H9 (cell line): ENCODE measurements at regions not wholly inside any gene's neighbourhood (a gene's known extent, or its start where the extent isn't known, plus 50 kb on each side); places are given as distances from the start of the nearest gene placed in this dataset.

ENCODE experiments used
- DNase-seq: peaks from one replicate; pipeline ENCODE4 v3.0.0-alpha.2; 2017
- H2AFZ ChIP-seq: one replicate; pipeline ENCODE4 v1.6.1; 2013; ENCODE audit warnings: mild to moderate bottlenecking, low read length, control low read depth, moderate library complexity
- H2AK5ac ChIP-seq: 2 replicates; pipeline ENCODE4 v1.6.1; 2013; ENCODE audit warnings: low read length, control low read depth, mixed read lengths; ENCODE audit not compliant: insufficient read length
- H2BK120ac ChIP-seq: one replicate; pipeline ENCODE4 v1.6.1; 2013; ENCODE audit warnings: low read depth, mild to moderate bottlenecking, low read length, control low read depth, inconsistent platforms; ENCODE audit not compliant: poor library complexity, severe bottlenecking
- H2BK12ac ChIP-seq: 2 replicates; pipeline ENCODE4 v1.6.1; 2013; ENCODE audit warnings: low read length, control low read depth, mixed read lengths, low read depth; ENCODE audit not compliant: insufficient read length
- H2BK15ac ChIP-seq: 2 replicates; pipeline ENCODE4 v1.6.1; 2013; ENCODE audit warnings: low read depth, low read length, control low read depth
- H2BK20ac ChIP-seq: one replicate; pipeline ENCODE4 v1.6.1; 2013; ENCODE audit warnings: low read depth, mild to moderate bottlenecking, low read length, control low read depth, inconsistent platforms; ENCODE audit not compliant: poor library complexity, severe bottlenecking
- H2BK5ac ChIP-seq: 2 replicates; pipeline ENCODE4 v1.6.1; 2013; ENCODE audit warnings: low read length, control low read depth, mixed read lengths; ENCODE audit not compliant: insufficient read length
- H3K14ac ChIP-seq: 2 replicates; pipeline ENCODE4 v1.6.1; 2013; ENCODE audit warnings: low read length, control low read depth; ENCODE audit not compliant: insufficient read depth
- H3K18ac ChIP-seq: 2 replicates; pipeline ENCODE4 v1.6.1; 2013; ENCODE audit warnings: low read depth, mild to moderate bottlenecking, mixed read lengths, low read length, control low read depth; ENCODE audit not compliant: insufficient read length
- H3K23ac ChIP-seq: 2 replicates; pipeline ENCODE4 v1.6.1; 2013; ENCODE audit warnings: low read length, control low read depth, mixed read lengths, low read depth; ENCODE audit not compliant: insufficient read length
- H3K23me2 ChIP-seq: 2 replicates; pipeline ENCODE4 v1.6.1; 2013; ENCODE audit warnings: low read depth, mild to moderate bottlenecking, mixed read lengths, low read length, control low read depth; ENCODE audit not compliant: insufficient read length, poor library complexity, severe bottlenecking
- H3K27ac ChIP-seq: 2 replicates; pipeline ENCODE4 v1.5.1; 2013; ENCODE audit warnings: low read length, control low read depth, mixed read lengths, low read depth; ENCODE audit not compliant: insufficient read length
- H3K27me3 ChIP-seq: 2 replicates; pipeline ENCODE4 v1.6.1; 2013; ENCODE audit warnings: low read length, control low read depth, inconsistent platforms; ENCODE audit not compliant: insufficient read depth
- H3K4ac ChIP-seq: 2 replicates; pipeline ENCODE4 v1.6.1; 2013; ENCODE audit warnings: low read depth, mild to moderate bottlenecking, control low read depth, inconsistent platforms, low read length, moderate library complexity
- H3K4me1 ChIP-seq: 2 replicates; pipeline ENCODE4 v1.6.1; 2013; ENCODE audit warnings: low read length, control low read depth, inconsistent platforms; ENCODE audit not compliant: insufficient read depth
- H3K4me2 ChIP-seq: 2 replicates; pipeline ENCODE4 v1.6.1; 2013; ENCODE audit warnings: low read length, control low read depth, mixed read lengths; ENCODE audit not compliant: insufficient read length, insufficient read depth
- H3K56ac ChIP-seq: 2 replicates; pipeline ENCODE4 v1.6.1; 2013; ENCODE audit warnings: low read depth, mild to moderate bottlenecking, mixed read lengths, low read length, control low read depth; ENCODE audit not compliant: insufficient read length
- H3K79me1 ChIP-seq: 2 replicates; pipeline ENCODE4 v1.6.1; 2013; ENCODE audit warnings: low read depth, mild to moderate bottlenecking, moderate library complexity, low read length, control low read depth, inconsistent platforms; ENCODE audit not compliant: insufficient read depth, poor library complexity, severe bottlenecking
- H3K79me2 ChIP-seq: 2 replicates; pipeline ENCODE4 v1.6.1; 2013; ENCODE audit warnings: low read length, control low read depth, inconsistent platforms; ENCODE audit not compliant: insufficient read depth
- H3K9ac ChIP-seq: 2 replicates; pipeline ENCODE4 v1.6.1; 2013; ENCODE audit warnings: low read length, control low read depth, mixed read lengths; ENCODE audit not compliant: insufficient read length; ENCODE audit errors: extremely low read depth
- H3K9me3 ChIP-seq: one replicate; pipeline ENCODE4 v1.6.1; 2013; ENCODE audit warnings: low read depth, low read length, inconsistent platforms; ENCODE audit not compliant: control insufficient read depth
- H3T11ph ChIP-seq: one replicate; pipeline ENCODE4 v1.6.1; 2013; ENCODE audit warnings: mild to moderate bottlenecking, low read length, control low read depth, inconsistent platforms
- H4K20me1 ChIP-seq: one replicate; pipeline ENCODE4 v1.6.1; 2013; ENCODE audit not compliant: control insufficient read depth, insufficient read length, insufficient read depth
- H4K5ac ChIP-seq: 2 replicates; pipeline ENCODE4 v1.6.1; 2013; ENCODE audit warnings: low read depth, mild to moderate bottlenecking, mixed read lengths, low read length, control low read depth; ENCODE audit not compliant: insufficient read length
- H4K8ac ChIP-seq: replicated peaks from 2 replicates; pipeline ENCODE4 v1.6.1; 2013; ENCODE audit warnings: low read length, control low read depth, mixed read lengths, low read depth; ENCODE audit not compliant: insufficient read length
- H4K91ac ChIP-seq: 2 replicates; pipeline ENCODE4 v1.6.1; 2013; ENCODE audit warnings: low read depth, mild to moderate bottlenecking, moderate library complexity, mixed read lengths, low read length, control low read depth; ENCODE audit not compliant: insufficient read length
- H3K27ac Mint-ChIP-seq, 3 experiments: 2 replicates in 2 of 3; 3 replicates in 1 of 3; pipeline ENCODE4 v1.8.0; 2020 to 2021; ENCODE audit warnings: mixed read lengths in 3 of 3, mild to moderate bottlenecking in 1 of 3, moderate library complexity in 1 of 3
- H3K27me3 Mint-ChIP-seq: 2 replicates; pipeline ENCODE4 v1.8.0; 2021; ENCODE audit warnings: low read depth, mild to moderate bottlenecking, moderate library complexity, mixed read lengths
- H3K36me3 Mint-ChIP-seq, 3 experiments: 2 replicates in 2 of 3; 3 replicates in 1 of 3; pipeline ENCODE4 v1.8.0; 2020 to 2021; ENCODE audit warnings: low read depth in 3 of 3, mixed read lengths in 3 of 3; ENCODE audit not compliant: insufficient read depth in 1 of 3
- H3K4me1 Mint-ChIP-seq, 2 experiments: 2 replicates each; pipeline ENCODE4 v1.8.0; 2020; ENCODE audit warnings: mixed read lengths in 2 of 2
- H3K4me3 Mint-ChIP-seq, 2 experiments: 2 replicates in 1 of 2; 3 replicates in 1 of 2; pipeline ENCODE4 v1.8.0; 2020 to 2021; ENCODE audit warnings: mild to moderate bottlenecking in 2 of 2, mixed read lengths in 2 of 2, moderate library complexity in 1 of 2
- H3K9me3 Mint-ChIP-seq, 2 experiments: 2 replicates in 1 of 2; 3 replicates in 1 of 2; pipeline ENCODE4 v1.8.0; 2020; ENCODE audit warnings: mild to moderate bottlenecking in 2 of 2, mixed read lengths in 2 of 2, moderate library complexity in 1 of 2
- WGBS: extraction: QIAGEN DNeasy Blood & Tissue Kit; methylation state at CpG from one replicate; pipeline ENCODE4 v1.1.7; 2013; ENCODE audit warnings: missing lambda C conversion rate, low lambda C conversion rate, mixed read lengths; ENCODE audit not compliant: insufficient read length; ENCODE audit errors: extremely low coverage; 5-methylcytosine and 5-hydroxymethylcytosine counted together
- TF ChIP-seq, protein P1 (sequence below): fragments of 200-600 bp; sonication (generic); conservative IDR thresholded peaks from 3 replicates; pipeline ENCODE4 v1.8.0; 2021; ENCODE audit warnings: antibody characterized with exemption, mild to moderate bottlenecking

DNA sequence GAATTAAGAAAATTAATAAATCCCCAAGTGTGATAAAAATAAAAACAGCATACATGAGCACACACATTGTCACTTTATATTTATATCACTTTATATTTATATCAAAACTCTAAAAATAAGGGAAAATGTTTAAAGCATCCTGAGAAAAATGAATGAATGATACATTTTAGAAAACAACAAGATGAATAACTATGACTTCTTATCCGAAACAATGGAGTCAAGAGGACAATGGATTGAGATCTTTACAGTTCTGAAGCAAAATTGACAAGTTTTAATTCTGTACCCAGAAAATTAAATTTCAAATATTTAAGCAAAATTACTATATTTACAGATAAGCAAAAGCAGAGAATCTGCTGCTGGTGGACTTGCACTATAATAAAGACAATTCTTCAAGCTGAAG is 512.6 kb downstream of the MRPL39 start:
- TF ChIP-seq, protein P1, sequence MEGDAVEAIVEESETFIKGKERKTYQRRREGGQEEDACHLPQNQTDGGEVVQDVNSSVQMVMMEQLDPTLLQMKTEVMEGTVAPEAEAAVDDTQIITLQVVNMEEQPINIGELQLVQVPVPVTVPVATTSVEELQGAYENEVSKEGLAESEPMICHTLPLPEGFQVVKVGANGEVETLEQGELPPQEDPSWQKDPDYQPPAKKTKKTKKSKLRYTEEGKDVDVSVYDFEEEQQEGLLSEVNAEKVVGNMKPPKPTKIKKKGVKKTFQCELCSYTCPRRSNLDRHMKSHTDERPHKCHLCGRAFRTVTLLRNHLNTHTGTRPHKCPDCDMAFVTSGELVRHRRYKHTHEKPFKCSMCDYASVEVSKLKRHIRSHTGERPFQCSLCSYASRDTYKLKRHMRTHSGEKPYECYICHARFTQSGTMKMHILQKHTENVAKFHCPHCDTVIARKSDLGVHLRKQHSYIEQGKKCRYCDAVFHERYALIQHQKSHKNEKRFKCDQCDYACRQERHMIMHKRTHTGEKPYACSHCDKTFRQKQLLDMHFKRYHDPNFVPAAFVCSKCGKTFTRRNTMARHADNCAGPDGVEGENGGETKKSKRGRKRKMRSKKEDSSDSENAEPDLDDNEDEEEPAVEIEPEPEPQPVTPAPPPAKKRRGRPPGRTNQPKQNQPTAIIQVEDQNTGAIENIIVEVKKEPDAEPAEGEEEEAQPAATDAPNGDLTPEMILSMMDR: no peak
- Histone ChIP-seq H4K5ac (no peak overlapping the region), H3K9ac (no peak overlapping the region), H3K23me2 (no peaks in the 10 kb centered on the region), H4K20me1 (no peaks in the 10 kb centered on the region), H3K4me2 (no peak overlapping the region), H3K23ac (no peak overlapping the region), H3T11ph (no peak overlapping the region), H2BK5ac (no peak overlapping the region), H2AFZ (no peak overlapping the region), H4K91ac (no peak overlapping the region), H2BK12ac (no peak overlapping the region), H2BK20ac (no peak overlapping the region), H3K27ac (no peak overlapping the region), H3K4ac (no peak overlapping the region), H2BK120ac (no peak overlapping the region), H3K14ac (no peak overlapping the region), H3K79me2 (no peaks in the 10 kb centered on the region), H3K27me3 (no peaks in the 10 kb centered on the region), H3K79me1 (no peaks in the 10 kb centered on the region), H3K56ac (no peak overlapping the region), H2BK15ac (no peak overlapping the region), H3K9me3 (no peaks in the 10 kb centered on the region), H2AK5ac (no peak overlapping the region), H3K18ac (no peak overlapping the region), H4K8ac (no peak overlapping the region), H3K4me1 (no peaks in the 10 kb centered on the region)
- H3K4me3 Mint-ChIP-seq: no peak overlapping the region
- H3K27me3 Mint-ChIP-seq: no peaks in the 10 kb centered on the region
- peaks cover 57 to 59% of the 10 kb centered on the region in 2 experiments for H3K9me3 Mint-ChIP-seq
- DNase-seq: no peak
- WGBS: no CpG with 5 or more reads among the region's 1 CpG
- H3K4me1 Mint-ChIP-seq: no peaks in the 10 kb centered on the region
- H3K36me3 Mint-ChIP-seq: peaks cover 2 to 7% (median 4%) of the 10 kb centered on the region in 3 experiments; a peak in 3 of 7 replicates
- no peak overlapping the region for H3K27ac Mint-ChIP-seq
